GM12864 (cell line): ENCODE measurements at regions not wholly inside any gene's neighbourhood (a gene's known extent, or its start where the extent isn't known, plus 50 kb on each side); places are given as distances from the start of the nearest gene placed in this dataset.

ENCODE experiments used
- DNase-seq: peaks from one replicate; pipeline ENCODE4 v3.0.0-alpha.2; 2011; ENCODE audit warnings: low read depth
- H3K4me3 ChIP-seq: 2 replicates; pipeline ENCODE4 v1.5.1; 2011; ENCODE audit warnings: mild to moderate bottlenecking, low read depth, low read length, control low read depth
- TF ChIP-seq, protein P1 (sequence below): IDR thresholded peaks from 2 replicates; pipeline ENCODE4 v1.5.1; 2011; ENCODE audit warnings: low read depth, mild to moderate bottlenecking, moderate library complexity, low read length, control low read depth, inconsistent platforms; ENCODE audit errors: missing control alignments

DNA sequence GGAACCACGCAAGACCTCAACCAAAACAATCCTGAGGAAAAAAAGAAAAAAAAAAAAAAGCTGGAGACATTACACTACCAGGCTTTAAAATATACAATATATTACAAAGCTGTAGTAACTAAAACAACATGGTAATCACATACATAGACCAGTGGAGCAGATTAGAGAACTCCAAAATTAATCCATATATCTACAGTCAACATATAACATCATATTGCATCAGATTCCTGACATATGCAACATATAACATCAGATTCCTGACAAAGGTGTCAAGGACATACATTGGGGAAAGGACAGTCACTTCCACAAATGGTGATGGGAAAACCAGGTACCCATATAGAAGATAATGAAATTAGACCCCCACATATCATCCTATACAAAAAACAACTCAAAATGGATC lies 145.8 kb downstream of the BTG1 start:
- TF ChIP-seq, protein P1, sequence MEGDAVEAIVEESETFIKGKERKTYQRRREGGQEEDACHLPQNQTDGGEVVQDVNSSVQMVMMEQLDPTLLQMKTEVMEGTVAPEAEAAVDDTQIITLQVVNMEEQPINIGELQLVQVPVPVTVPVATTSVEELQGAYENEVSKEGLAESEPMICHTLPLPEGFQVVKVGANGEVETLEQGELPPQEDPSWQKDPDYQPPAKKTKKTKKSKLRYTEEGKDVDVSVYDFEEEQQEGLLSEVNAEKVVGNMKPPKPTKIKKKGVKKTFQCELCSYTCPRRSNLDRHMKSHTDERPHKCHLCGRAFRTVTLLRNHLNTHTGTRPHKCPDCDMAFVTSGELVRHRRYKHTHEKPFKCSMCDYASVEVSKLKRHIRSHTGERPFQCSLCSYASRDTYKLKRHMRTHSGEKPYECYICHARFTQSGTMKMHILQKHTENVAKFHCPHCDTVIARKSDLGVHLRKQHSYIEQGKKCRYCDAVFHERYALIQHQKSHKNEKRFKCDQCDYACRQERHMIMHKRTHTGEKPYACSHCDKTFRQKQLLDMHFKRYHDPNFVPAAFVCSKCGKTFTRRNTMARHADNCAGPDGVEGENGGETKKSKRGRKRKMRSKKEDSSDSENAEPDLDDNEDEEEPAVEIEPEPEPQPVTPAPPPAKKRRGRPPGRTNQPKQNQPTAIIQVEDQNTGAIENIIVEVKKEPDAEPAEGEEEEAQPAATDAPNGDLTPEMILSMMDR, result no peak
- DNase-seq, result no peak
- no peak overlapping the region for H3K4me3 ChIP-seq

DNA sequence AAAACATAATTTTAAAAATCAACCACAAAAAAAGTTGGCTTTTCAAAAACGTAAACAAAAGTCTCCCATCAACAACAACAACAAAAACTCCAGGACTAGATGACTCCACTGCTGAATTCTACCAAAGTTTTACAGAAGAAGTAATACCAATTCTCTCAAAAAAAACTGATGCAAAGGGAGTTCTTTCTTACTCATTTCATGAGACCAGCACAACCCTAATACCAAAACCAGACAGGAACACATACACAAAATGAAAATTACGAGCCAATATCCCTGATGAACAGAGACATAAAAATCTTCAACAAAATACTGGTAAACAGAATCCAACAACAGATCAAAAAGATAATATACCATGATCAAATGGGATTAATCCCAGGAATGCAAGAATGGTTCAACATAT lies 147.3 kb downstream of the BTG1 start:
- TF ChIP-seq, protein P1, result no peak
- H3K4me3 ChIP-seq, result no peak overlapping the region
- no peak for DNase-seq

DNA sequence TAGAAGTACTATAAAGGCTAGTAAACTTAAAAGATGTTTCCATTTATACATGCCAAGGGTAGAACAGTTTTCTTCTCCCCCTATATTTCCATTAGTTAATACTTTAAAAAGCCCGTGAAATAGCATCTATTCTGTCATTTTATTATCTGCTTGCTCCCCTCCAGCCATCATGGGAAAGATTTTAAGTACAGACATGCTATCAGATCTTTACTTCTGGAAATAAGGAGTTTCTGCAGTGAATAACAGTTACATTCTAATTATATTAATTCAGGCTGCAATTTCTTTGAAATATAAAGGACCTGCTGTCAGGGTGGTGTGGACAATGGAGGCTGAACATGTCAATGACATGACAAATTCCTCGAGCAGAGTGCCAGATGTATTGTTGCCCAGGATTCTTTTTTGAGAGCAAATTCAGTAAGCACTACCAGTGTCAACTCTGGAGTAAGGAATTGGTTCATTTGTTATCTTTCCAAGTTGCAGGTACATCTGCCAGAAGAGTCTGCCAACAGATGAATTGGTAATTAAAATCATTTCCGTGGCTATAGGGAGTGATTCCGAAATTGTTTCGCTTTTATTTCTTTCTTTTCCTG lies 151.3 kb downstream of the BTG1 start:
- no peak for DNase-seq
- TF ChIP-seq, protein P1, result no peak
- no peak overlapping the region for H3K4me3 ChIP-seq

DNA sequence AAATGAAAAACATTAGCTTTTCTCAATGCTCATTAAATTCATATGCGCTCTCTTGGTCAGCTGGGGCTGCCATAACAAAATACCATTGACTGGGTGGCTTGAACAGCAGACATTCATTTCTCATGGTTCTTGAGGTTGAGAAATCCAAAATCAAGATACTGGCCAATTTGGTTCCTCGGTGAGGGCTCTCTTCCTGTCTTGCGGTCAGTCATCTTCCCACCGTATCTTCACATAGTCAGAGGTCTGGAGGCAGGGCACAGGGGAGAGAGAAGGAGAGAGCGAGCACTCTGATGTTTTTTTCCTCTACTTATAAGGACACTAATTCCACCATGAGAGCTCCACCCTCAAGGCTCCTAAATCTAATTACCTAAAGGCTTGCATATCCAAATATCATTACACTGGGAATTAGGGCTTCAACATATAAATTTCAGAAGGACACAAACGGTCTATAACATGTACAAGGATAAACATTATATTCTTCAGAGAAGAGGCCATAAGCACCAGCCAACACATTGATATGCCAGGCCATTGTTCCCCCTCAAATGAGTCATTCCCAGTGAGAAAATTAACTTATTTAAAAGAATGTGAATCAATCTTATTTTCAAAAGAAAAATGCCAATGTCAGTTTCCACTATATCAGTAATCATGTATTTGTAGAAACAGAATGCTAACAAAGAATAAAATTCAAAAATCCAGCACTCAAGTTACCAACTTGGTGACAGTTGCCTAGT lies 152.2 kb downstream of the BTG1 start:
- TF ChIP-seq, protein P1, result no peak
- no peak for DNase-seq
- H3K4me3 ChIP-seq, result no peak overlapping the region

DNA sequence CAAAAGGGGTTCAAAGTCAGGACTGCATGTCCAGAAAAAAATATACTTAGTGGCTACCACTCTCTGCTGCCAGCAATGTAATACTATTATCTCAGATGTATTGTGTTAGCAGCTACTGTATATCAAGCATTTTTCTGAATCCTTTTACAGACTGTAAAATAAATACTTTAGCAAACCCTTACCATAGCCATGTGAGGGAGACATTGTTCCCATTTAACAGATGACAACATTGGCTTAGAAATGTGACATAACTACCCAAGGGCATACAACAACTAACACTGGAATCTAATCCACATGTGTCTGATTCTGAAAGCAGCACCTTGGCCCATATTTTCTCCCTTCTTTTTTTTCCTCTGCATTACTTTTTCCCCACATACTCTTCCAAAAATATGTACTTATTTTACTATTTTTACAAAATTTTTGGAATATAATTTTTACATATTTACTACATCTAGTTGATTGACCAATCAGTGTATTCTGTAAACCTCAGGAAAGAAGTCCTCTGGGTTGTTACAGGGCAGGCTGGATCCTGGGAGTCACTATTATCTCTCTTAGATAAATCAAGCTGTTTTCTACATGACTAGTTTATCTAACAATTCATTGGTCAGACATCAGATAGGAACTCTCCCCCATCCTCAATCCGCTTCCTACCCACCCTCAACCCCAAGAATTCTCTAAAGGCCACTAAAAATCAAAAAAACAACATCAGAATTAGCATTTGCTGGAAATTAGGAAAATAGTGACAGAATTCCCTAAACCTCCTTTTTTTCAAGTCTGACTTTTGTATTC lies 154.1 kb downstream of the BTG1 start:
- DNase-seq, result peak; percentile 12
- no peak overlapping the region for H3K4me3 ChIP-seq
- TF ChIP-seq, protein P1, result peak; percentile 11

DNA sequence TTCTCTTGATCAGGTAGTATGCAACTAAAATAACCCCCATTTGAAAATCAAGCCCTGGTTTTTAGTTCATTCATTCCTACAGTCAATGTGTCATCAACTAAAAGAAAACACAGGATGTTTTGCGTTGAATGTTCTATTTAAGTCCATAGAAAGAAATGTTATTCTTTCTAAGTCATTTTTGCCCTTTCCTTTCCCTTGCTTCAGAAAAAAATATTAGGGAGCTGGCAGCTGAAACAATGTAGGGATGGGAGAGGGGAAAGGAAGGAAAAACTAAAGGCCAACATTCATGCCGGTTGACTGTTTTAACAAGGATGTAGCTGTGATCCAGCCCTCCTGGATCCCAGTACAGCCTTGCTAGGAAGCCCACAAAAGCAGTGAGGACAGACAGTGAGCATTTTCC lies 155.1 kb downstream of the BTG1 start:
- H3K4me3 ChIP-seq, result no peak overlapping the region
- TF ChIP-seq, protein P1, result no peak
- no peak for DNase-seq
